Spinal cord (tissue), 9 donors: ENCODE measurements at regions not wholly inside any gene's neighbourhood (a gene's known extent, or its start where the extent isn't known, plus 50 kb on each side); places are given as distances from the start of the nearest gene placed in this dataset.

Source experiments
- DNase-seq, 6 donors: peaks; one replicate each; pipeline versions ENCODE4 v3.0.0 to v3.0.0-alpha.2; 2013 to 2015; ENCODE audit warnings: low spot score in 6 of 6, low read depth in 4 of 6
- H3K27ac ChIP-seq: one replicate; pipeline ENCODE4 v1.5.1; 2013; ENCODE audit warnings: low read depth, low read length, control low read depth
- H3K27me3 ChIP-seq: one replicate; pipeline ENCODE4 v1.6.1; 2013; ENCODE audit warnings: low read length; ENCODE audit not compliant: control insufficient read depth, insufficient read depth
- H3K36me3 ChIP-seq: one replicate; pipeline ENCODE4 v1.6.1; 2013; ENCODE audit warnings: low read length; ENCODE audit not compliant: control insufficient read depth, insufficient read depth
- H3K4me1 ChIP-seq: one replicate; pipeline ENCODE4 v1.6.1; 2013; ENCODE audit warnings: low read length; ENCODE audit not compliant: control insufficient read depth, insufficient read depth
- H3K4me3 ChIP-seq: one replicate; pipeline ENCODE4 v1.5.1; 2013; ENCODE audit warnings: low read depth, low read length, control low read depth
- H3K9me3 ChIP-seq: one replicate; pipeline ENCODE4 v1.6.1; 2013; ENCODE audit warnings: low read length; ENCODE audit not compliant: control insufficient read depth, insufficient read depth
- WGBS: methylation state at CpG from one replicate; pipeline ENCODE4 v1.1.5; 2013; ENCODE audit warnings: missing lambda C conversion rate; ENCODE audit not compliant: insufficient coverage; 5-methylcytosine and 5-hydroxymethylcytosine counted together
- donor health status: healthy.

DNA sequence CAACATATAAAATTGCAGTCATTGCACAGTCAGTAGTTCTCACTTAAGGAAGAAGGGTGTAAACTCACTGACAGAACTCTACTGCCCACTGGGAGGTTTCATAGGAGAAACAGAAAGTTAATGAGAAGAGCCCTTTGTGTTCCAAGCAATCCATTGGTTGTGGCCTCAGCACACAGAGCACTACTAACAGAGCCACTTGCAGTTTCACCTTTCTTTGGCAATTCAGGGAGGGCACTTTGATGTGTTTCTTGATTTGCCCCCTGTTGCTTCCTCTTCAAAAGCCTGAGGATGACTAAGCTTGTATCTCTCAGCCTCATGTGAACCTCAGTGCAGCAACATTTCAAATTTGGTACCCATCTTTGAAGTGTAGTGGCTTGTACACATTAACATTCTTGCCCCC lies 409.4 kb downstream of the DMRTA1 start:
- Histone ChIP-seq H3K4me3 (no peak overlapping the region), H3K4me1 (no peaks in the 10 kb centered on the region), H3K27ac (no peak overlapping the region), H3K36me3 (no peaks in the 10 kb centered on the region), H3K27me3 (no peaks in the 10 kb centered on the region), H3K9me3 (no peaks in the 10 kb centered on the region)
- DNase-seq = no peak

DNA sequence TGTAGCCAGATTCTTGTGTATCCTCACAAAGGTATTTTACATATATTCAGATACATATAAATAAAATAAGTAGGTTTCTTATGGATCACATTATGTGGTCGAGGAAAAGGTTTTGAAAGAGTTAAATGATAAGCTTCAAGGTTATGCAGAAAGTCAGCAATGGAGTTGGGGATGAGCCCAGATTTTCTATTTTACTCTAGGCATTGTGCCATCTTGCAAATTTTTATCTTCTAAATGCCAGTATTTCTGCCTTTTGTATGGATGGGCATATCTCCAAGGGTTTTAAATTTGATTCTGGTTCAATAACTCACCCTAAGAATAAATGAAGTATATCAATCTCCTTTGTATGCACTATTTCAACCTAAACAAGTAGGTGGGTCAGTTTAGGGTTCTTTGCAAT lies 410.7 kb downstream of the DMRTA1 start:
- no peaks in the 10 kb centered on the region for H3K4me1 ChIP-seq
- no peaks in the 10 kb centered on the region for H3K36me3 ChIP-seq
- no peak overlapping the region for H3K27ac ChIP-seq
- WGBS = no CpG with 5 or more reads among the region's 1 CpG
- peak in 2 of 6 donors; percentile 3 to 51 for DNase-seq
- no peaks in the 10 kb centered on the region for H3K9me3 ChIP-seq
- no peak overlapping the region for H3K4me3 ChIP-seq
- H3K27me3 ChIP-seq = no peaks in the 10 kb centered on the region

DNA sequence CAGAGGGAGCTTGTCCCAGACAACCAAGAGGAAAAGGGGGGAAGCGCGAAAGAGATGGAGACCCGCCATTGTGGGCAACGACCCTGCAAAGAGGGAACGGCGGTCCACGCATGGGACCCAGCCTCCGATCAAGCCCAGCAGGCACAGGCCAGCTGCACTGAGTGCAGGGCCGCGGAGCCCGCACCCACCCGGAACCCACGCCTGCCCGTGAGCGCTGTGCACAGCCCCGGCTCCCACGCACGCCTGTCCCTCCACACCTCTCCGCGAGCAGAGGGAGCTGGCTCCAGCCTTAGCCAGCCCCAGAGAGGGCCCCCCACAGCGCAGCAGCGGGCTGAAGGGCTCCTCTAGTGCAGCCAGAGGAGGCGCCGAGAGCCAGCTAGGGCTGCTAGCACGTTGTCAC lies 416.5 kb downstream of the DMRTA1 start:
- no peak overlapping the region for H3K4me3 ChIP-seq
- no peaks in the 10 kb centered on the region for H3K4me1 ChIP-seq
- WGBS = 95% methylated on average over 20 of the region's 25 CpGs

DNA sequence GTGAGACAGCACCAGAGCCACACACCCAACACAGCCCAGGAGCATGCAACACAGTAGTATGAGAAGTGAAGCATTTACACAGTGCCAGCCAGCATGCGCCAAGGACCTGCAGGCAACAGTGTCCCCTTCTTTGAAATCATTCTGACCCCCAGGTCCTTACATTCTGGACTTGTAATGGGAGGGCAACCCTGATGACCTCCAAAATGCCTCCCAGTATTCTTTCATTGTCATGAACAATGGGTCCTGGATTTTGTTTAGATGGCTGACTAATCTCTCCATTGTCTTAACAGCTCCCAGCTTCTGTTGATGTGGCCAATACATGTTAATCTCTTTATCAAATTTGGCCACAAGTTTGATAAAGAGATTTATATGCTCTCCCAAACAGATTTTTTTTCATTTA lies 417.1 kb downstream of the DMRTA1 start:
- no peak overlapping the region for H3K27ac ChIP-seq
- no peak for DNase-seq
- H3K9me3 ChIP-seq = no peaks in the 10 kb centered on the region
- WGBS = no CpG with 5 or more reads among the region's 1 CpG
- H3K4me1 ChIP-seq = no peaks in the 10 kb centered on the region
- no peaks in the 10 kb centered on the region for H3K36me3 ChIP-seq
- H3K27me3 ChIP-seq = no peaks in the 10 kb centered on the region
- H3K4me3 ChIP-seq = no peak overlapping the region

More for the DNA sequence above, 416.5 kb downstream of the DMRTA1 start:
- H3K27ac ChIP-seq = no peak overlapping the region
- no peaks in the 10 kb centered on the region for H3K9me3 ChIP-seq
- no peaks in the 10 kb centered on the region for H3K36me3 ChIP-seq
- no peaks in the 10 kb centered on the region for H3K27me3 ChIP-seq
- DNase-seq = no peak

DNA sequence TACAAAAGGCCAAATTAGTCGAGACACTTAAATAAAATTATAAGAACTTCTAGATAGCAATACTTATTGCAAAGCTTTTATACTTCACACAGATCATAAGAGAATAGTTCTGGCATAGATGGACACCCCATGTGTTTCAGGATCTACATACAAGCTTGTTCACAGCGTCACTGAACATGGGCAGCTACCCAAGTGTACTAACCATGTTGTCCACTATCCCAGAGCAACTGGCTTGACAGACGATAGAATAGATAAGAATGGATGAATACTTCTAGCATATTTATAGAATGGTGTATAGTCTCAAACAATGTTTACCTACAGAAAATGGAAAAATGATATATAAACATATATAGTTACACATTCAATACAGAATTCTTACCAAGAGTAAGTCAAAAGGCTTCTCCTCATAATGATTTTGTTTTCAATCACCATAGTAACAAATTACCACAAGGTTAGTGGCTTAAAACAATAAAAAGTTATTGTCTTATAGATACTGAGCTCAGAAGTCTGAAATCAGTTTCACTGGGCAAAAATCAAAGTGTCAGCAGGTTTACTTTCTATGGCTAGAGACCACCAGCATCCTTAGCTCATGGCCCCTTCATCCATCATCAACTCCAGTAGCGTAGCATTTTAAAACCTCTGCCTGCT lies 446.7 kb downstream of the DMRTA1 start:
- H3K4me1 ChIP-seq = no peaks in the 10 kb centered on the region
- WGBS = 83% methylated on average over 1 of the region's 4 CpGs
- no peak for DNase-seq
- no peaks in the 10 kb centered on the region for H3K36me3 ChIP-seq
- H3K27me3 ChIP-seq = no peaks in the 10 kb centered on the region
- H3K27ac ChIP-seq = no peak overlapping the region
- H3K4me3 ChIP-seq = no peak overlapping the region
- H3K9me3 ChIP-seq = no peaks in the 10 kb centered on the region

DNA sequence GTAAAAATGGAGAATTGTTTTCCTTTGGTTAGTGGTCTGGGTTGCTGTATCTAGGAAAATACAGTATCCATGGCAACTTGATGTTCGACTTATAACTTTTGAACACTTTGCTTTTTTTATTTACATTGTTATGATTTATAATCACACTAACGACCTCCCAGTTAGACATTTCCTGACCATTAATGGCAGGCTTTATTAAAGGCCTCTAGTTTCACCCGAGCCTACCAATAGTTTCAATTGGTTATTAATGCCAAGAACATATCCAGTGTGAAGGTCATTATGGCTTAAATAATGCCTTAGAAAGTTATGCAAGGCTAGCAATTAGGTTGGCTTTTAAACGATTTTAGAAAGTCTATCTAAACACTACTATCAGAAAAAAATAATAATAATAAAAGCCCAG lies 452.0 kb downstream of the DMRTA1 start:
- Histone ChIP-seq H3K4me1 (no peaks in the 10 kb centered on the region), H3K36me3 (no peaks in the 10 kb centered on the region), H3K4me3 (no peak overlapping the region), H3K27ac (no peak overlapping the region), H3K27me3 (no peaks in the 10 kb centered on the region), H3K9me3 (no peaks in the 10 kb centered on the region)
- no CpG with 5 or more reads among the region's 4 CpGs for WGBS
- no peak for DNase-seq

DNA sequence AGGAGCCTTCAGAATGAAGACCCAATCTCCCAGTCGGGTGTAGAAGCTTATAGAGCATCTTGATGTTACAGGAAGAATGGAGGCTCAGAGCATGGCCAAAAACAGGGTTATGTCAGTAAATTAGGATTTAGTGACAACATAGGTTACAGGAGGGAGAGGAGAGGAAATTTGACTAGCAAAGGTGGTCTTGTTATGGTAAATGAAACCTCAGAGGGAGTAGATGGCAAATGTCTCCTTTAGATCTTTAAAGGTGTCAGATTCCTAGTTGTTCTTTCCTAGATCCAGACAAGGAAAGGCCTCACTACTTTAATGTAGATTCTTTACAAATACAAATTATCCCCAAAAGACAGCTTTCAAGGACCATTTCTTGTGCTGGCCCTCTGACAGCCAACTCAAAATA lies 465.0 kb downstream of the DMRTA1 start:
- H3K9me3 ChIP-seq = no peaks in the 10 kb centered on the region
- no peak overlapping the region for H3K27ac ChIP-seq
- WGBS = no CpG with 5 or more reads among the region's 1 CpG
- H3K27me3 ChIP-seq = no peaks in the 10 kb centered on the region
- no peaks in the 10 kb centered on the region for H3K4me1 ChIP-seq
- H3K36me3 ChIP-seq = no peaks in the 10 kb centered on the region
- no peak overlapping the region for H3K4me3 ChIP-seq
- DNase-seq = no peak

DNA sequence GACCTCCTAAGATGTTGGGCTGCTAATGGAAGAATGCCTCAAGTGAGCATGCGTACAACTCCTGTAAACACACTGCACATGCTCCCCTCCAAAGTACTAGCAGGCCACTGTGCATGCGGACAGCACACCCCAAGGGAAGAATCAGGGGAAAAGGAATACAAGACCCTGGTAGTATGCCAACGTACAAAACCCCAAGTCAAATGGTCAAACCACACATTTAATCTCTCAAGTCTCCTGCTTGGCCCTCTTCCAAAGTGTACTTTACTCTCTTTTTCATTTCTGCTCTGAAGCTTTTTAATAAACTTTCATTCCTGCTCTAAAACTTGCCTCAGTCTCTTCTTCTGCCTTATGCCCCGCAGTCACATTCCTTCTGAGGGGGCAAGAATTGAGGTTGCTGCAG lies 466.4 kb downstream of the DMRTA1 start:
- no peak overlapping the region for H3K4me3 ChIP-seq
- 86% methylated on average over 2 of the region's 4 CpGs for WGBS

DNA sequence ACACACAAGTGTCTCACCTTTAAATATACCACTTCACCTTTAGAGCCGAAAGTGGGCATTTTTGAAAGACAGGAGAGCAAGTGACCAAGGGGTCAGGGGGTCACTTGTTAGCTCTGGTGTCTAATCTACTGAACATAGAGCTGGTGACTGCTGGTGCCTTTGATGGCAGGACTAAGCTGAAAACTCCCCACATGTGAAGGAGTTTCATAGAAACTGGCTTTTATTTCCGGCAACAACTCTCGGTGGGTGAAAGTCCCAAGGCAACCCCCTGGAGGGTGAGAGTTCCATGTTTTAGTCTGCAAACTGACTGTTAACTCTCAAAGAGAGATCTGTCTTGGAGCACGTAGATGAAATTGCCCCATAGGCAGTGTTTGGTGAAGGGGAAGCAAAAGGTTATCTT lies 466.9 kb downstream of the DMRTA1 start:
- Histone ChIP-seq H3K4me3 (no peak overlapping the region), H3K27ac (no peak overlapping the region), H3K36me3 (no peaks in the 10 kb centered on the region), H3K9me3 (no peaks in the 10 kb centered on the region), H3K4me1 (no peaks in the 10 kb centered on the region), H3K27me3 (no peaks in the 10 kb centered on the region)
- no peak for DNase-seq
- WGBS = 50% methylated on average over 3 of the region's 4 CpGs

More for the DNA sequence above, 466.4 kb downstream of the DMRTA1 start:
- Histone ChIP-seq H3K36me3 (no peaks in the 10 kb centered on the region), H3K27ac (no peak overlapping the region), H3K9me3 (no peaks in the 10 kb centered on the region), H3K4me1 (no peaks in the 10 kb centered on the region), H3K27me3 (no peaks in the 10 kb centered on the region)
- no peak for DNase-seq

DNA sequence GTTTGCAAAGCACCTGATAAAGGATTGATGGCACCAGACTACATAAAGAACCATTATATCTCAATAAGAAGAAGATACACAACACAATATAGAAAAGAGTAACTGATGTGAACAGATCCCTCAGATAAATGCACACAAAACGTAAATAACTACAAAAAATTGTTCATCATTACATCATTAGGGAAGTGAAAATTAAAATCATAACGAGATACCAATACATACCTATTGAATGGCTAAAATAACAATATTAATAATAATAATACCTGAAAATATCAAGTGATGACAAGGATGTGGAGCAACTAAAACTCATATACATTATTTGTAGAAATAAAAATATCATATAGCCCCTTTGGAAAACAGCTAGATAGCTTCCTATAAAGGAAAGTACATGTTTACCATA lies 469.5 kb downstream of the DMRTA1 start:
- H3K4me1 ChIP-seq = no peaks in the 10 kb centered on the region

More for the DNA sequence above, 469.5 kb downstream of the DMRTA1 start:
- Histone ChIP-seq H3K36me3 (no peaks in the 10 kb centered on the region), H3K27me3 (no peaks in the 10 kb centered on the region), H3K27ac (no peak overlapping the region), H3K9me3 (no peaks in the 10 kb centered on the region), H3K4me3 (no peak overlapping the region)
- WGBS = no CpG with 5 or more reads among the region's 2 CpGs
- no peak for DNase-seq
